ENCODE measurements at regions not wholly inside any gene's neighbourhood (a gene's known extent, or its start where the extent isn't known, plus 50 kb on each side); places are given as distances from the start of the nearest gene placed in this dataset.

DNA sequence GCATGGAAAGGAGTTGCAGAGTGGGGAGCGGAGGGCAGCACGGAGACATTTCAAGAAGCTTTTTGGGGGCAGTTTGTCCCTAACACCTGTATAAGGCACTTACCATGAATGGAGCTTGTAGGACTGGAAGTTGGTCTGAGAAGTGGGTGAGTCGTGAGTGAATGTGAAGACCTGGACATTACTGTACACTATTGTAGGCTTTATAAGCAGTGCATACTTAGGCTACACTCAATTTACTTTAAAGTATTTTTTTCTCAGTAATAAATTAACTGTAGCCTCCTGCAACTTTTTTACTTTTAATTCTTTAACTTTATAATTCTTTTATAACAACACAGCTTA, 141.6 kb upstream of the ETV3 start:
- Histone ChIP-seq H3K9me3 (ENCODE audit: control insufficient read depth, insufficient read depth, low read length) (no peaks in the 10 kb centered on the region), H3K27me3 (ENCODE audit: control insufficient read depth, insufficient read depth, low read length) (peaks cover 20% of the 10 kb centered on the region), H3K4me3 (ENCODE audit: low read depth, low read length) (no peak overlapping the region), H3K27ac (ENCODE audit: low read depth, low read length) (no peak overlapping the region)
- DNase-seq (ENCODE audit: low read depth, low spot score), result no peak
- ChIA-PET POLR2A (no interaction called here), CTCF (no interaction called here)
- TF ChIP-seq, protein P1, sequence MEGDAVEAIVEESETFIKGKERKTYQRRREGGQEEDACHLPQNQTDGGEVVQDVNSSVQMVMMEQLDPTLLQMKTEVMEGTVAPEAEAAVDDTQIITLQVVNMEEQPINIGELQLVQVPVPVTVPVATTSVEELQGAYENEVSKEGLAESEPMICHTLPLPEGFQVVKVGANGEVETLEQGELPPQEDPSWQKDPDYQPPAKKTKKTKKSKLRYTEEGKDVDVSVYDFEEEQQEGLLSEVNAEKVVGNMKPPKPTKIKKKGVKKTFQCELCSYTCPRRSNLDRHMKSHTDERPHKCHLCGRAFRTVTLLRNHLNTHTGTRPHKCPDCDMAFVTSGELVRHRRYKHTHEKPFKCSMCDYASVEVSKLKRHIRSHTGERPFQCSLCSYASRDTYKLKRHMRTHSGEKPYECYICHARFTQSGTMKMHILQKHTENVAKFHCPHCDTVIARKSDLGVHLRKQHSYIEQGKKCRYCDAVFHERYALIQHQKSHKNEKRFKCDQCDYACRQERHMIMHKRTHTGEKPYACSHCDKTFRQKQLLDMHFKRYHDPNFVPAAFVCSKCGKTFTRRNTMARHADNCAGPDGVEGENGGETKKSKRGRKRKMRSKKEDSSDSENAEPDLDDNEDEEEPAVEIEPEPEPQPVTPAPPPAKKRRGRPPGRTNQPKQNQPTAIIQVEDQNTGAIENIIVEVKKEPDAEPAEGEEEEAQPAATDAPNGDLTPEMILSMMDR (IDR thresholded peaks at IDR 0.05; ENCODE audit: low read depth, low read length), result no peak

DNA sequence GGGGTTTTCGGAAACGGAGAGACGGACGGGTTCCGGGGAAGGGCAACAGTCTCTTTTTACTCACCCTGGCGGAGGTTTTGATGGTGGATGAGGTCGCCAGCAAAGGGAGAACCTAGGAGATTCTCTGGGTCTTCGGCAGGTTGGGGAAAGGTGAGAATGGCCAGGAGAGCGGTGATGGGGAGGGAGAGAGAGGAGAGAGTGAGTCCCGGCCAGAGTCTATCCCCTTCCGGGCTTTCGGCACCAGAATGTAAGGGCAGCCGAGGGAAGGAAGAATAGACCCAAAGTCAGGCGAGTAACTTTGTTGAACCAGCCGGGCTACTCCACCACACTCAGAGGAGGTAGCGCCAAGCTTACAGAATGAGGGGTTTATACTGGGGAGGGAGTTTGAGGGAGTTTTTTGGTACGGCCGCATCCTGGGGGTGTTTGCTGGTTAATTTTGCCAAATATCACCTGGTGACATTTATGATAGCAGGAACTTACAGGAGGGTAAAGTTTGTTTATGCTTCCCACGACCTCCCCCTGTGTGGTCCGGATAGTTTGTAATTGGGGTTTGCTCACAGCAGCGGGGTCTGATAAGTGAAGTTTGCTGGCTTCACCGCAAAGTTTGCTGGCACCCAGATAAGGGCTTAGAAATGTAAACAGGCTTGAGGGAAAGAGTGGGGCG, 141.1 kb upstream of the ETV3 start:
- no peaks in the 10 kb centered on the region for H3K9me3 ChIP-seq (ENCODE audit: control insufficient read depth, insufficient read depth, low read length)
- no peak overlapping the region for H3K4me3 ChIP-seq (ENCODE audit: low read depth, low read length)
- POLR2A ChIA-PET, result no interaction called here
- H3K27me3 ChIP-seq (ENCODE audit: control insufficient read depth, insufficient read depth, low read length), result peaks cover 20% of the 10 kb centered on the region
- DNase-seq (ENCODE audit: low read depth, low spot score), result no peak
- CTCF ChIA-PET, result no interaction called here
- TF ChIP-seq, protein P1 (IDR thresholded peaks at IDR 0.05; ENCODE audit: low read depth, low read length), result no peak
- no peak overlapping the region for H3K27ac ChIP-seq (ENCODE audit: low read depth, low read length)

DNA sequence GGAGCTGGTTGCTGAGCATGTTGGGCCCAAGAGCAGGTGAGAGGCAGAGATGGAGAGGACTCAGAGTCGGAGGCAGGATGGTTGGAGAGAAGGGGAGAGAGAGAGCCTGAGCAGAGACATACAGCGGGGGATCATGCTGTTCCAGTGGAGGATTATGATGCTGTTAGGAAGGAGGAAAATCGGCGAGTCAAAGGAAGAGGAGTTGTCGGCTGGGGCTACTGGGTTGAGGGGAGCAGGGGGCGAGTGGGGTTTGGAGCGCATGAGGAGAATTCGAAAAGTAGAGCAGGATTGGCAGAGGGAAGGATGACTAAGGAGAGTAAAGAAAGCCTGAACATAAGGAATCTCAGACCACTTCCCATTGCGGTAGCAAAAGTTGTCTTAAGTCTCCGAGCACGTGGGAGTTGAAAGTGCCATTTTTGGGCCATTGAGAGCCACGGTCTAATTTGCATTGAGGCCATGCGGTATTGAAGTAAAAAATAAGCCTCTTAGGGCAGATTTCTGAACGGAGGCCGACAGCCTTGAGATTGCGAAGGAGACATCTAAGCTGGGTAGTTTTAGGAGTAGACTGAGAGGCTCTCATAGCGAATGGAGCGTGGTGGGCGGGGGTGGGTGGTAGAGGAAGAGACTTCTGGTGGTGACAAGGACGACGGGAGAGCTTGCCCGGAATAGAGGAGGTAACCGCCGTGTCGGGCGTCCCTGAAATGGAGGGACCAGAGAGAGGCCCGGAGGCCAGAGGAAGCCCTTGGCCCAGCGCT, 140.4 kb upstream of the ETV3 start:
- Histone ChIP-seq H3K9me3 (ENCODE audit: control insufficient read depth, insufficient read depth, low read length) (no peaks in the 10 kb centered on the region), H3K27me3 (ENCODE audit: control insufficient read depth, insufficient read depth, low read length) (peaks cover 20% of the 10 kb centered on the region), H3K27ac (ENCODE audit: low read depth, low read length) (no peak overlapping the region), H3K4me3 (ENCODE audit: low read depth, low read length) (no peak overlapping the region)
- TF ChIP-seq, protein P1 (IDR thresholded peaks at IDR 0.05; ENCODE audit: low read depth, low read length), result no peak
- CTCF ChIA-PET, result no interaction called here
- POLR2A ChIA-PET, result no interaction called here
- no peak for DNase-seq (ENCODE audit: low read depth, low spot score)

DNA sequence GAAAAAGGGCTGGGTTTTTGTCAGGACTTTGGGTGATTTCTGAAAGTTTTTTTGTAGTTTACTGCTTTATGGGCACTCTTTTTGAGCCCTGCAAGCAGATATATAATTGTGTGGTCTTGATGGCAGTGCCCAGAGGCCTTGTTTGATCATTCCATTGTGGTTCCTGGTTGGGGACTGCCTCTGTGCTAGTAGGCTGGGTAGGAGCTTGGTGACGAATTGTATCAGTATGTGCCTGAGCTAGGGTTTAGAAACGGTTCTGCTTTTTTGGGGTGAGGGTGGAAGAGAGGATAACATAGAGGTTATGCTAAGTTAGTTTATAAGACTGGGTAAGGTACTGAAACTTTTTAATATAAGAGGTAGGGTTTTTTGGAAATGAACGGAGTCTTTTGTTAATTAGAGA, 139.7 kb upstream of the ETV3 start:
- H3K9me3 ChIP-seq (ENCODE audit: control insufficient read depth, insufficient read depth, low read length), result no peaks in the 10 kb centered on the region
- no peak overlapping the region for H3K27ac ChIP-seq (ENCODE audit: low read depth, low read length)
- TF ChIP-seq, protein P1 (IDR thresholded peaks at IDR 0.05; ENCODE audit: low read depth, low read length), result no peak
- H3K4me3 ChIP-seq (ENCODE audit: low read depth, low read length), result no peak overlapping the region
- ChIA-PET POLR2A (no interaction called here), CTCF (no interaction called here)
- H3K27me3 ChIP-seq (ENCODE audit: control insufficient read depth, insufficient read depth, low read length), result peaks cover 20% of the 10 kb centered on the region
- DNase-seq (ENCODE audit: low read depth, low spot score), result no peak

DNA sequence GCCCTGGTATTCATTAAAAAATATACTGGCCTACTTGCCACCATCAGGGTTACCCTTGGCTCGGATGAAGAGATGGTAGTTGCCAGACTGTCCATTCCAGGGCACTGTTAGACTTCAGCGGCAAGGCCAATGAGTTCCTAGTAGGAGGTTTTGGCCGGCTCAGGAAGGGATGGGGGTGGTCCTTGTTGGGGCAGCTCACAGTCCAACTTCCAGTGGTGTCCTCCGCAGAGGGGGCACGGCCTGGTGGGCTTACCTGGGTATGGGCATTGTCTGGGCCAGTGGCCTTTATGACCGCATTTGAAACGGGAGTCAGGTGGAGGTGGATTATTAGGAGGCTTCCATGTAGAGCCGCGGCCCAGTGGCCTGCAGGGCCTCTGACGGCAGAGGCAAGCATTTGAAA, 139.1 kb upstream of the ETV3 start:
- DNase-seq (ENCODE audit: low read depth, low spot score), result no peak
- no peaks in the 10 kb centered on the region for H3K9me3 ChIP-seq (ENCODE audit: control insufficient read depth, insufficient read depth, low read length)
- H3K27me3 ChIP-seq (ENCODE audit: control insufficient read depth, insufficient read depth, low read length), result peaks cover 20% of the 10 kb centered on the region
- POLR2A ChIA-PET, result no interaction called here
- H3K27ac ChIP-seq (ENCODE audit: low read depth, low read length), result no peak overlapping the region
- TF ChIP-seq, protein P1 (IDR thresholded peaks at IDR 0.05; ENCODE audit: low read depth, low read length), result no peak
- no peak overlapping the region for H3K4me3 ChIP-seq (ENCODE audit: low read depth, low read length)
- CTCF ChIA-PET, result no interaction called here
